Panc1 (cell line): ENCODE measurements at regions not wholly inside any gene's neighbourhood (a gene's known extent, or its start where the extent isn't known, plus 50 kb on each side); places are given as distances from the start of the nearest gene placed in this dataset.

Experiments used
- POLR2AphosphoS5 ChIP-seq: IDR thresholded peaks from 2 replicates; pipeline ENCODE4 v1.6.1; 2012; ENCODE audit warnings: mild to moderate bottlenecking, low read depth, low read length, moderate library complexity
- TF ChIP-seq, protein P1 (sequence below): fragments of 450-650 bp; IDR thresholded peaks from 2 replicates; pipeline ENCODE4 v1.5.1; 2017; ENCODE audit warnings: mild to moderate bottlenecking
- TF ChIP-seq, protein P2 (sequence below), 2 experiments: IDR thresholded peaks; 2 replicates each; pipeline ENCODE4 v1.6.1; 2011 to 2012; ENCODE audit warnings: low read depth in 2 of 2, control low read depth in 1 of 2, low read length in 1 of 2, mild to moderate bottlenecking in 1 of 2, moderate library complexity in 1 of 2; ENCODE audit not compliant: insufficient read depth in 1 of 2

DNA sequence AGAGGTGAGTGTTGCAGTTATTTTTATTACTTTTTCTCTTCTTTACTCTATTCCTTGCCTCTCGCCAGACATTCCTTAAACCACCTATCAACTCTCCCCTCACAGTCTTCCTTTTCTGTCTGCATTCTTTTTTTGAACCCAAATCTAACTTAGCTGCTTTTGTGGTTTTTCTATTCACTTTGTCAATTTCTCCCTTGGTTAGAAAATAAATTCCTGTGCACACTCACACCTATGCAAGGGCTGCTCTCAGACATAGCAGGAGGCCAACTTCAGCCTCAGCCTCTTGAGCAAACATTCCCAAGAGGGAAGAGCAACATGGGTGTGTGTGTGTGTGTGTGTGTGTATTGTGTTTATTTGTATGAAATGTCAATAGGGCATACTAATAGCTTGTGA, 808.6 kb downstream of the RNF144A start:
- TF ChIP-seq, protein P1, sequence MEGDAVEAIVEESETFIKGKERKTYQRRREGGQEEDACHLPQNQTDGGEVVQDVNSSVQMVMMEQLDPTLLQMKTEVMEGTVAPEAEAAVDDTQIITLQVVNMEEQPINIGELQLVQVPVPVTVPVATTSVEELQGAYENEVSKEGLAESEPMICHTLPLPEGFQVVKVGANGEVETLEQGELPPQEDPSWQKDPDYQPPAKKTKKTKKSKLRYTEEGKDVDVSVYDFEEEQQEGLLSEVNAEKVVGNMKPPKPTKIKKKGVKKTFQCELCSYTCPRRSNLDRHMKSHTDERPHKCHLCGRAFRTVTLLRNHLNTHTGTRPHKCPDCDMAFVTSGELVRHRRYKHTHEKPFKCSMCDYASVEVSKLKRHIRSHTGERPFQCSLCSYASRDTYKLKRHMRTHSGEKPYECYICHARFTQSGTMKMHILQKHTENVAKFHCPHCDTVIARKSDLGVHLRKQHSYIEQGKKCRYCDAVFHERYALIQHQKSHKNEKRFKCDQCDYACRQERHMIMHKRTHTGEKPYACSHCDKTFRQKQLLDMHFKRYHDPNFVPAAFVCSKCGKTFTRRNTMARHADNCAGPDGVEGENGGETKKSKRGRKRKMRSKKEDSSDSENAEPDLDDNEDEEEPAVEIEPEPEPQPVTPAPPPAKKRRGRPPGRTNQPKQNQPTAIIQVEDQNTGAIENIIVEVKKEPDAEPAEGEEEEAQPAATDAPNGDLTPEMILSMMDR: no peak
- TF ChIP-seq POLR2AphosphoS5: no peak
- TF ChIP-seq, protein P2, sequence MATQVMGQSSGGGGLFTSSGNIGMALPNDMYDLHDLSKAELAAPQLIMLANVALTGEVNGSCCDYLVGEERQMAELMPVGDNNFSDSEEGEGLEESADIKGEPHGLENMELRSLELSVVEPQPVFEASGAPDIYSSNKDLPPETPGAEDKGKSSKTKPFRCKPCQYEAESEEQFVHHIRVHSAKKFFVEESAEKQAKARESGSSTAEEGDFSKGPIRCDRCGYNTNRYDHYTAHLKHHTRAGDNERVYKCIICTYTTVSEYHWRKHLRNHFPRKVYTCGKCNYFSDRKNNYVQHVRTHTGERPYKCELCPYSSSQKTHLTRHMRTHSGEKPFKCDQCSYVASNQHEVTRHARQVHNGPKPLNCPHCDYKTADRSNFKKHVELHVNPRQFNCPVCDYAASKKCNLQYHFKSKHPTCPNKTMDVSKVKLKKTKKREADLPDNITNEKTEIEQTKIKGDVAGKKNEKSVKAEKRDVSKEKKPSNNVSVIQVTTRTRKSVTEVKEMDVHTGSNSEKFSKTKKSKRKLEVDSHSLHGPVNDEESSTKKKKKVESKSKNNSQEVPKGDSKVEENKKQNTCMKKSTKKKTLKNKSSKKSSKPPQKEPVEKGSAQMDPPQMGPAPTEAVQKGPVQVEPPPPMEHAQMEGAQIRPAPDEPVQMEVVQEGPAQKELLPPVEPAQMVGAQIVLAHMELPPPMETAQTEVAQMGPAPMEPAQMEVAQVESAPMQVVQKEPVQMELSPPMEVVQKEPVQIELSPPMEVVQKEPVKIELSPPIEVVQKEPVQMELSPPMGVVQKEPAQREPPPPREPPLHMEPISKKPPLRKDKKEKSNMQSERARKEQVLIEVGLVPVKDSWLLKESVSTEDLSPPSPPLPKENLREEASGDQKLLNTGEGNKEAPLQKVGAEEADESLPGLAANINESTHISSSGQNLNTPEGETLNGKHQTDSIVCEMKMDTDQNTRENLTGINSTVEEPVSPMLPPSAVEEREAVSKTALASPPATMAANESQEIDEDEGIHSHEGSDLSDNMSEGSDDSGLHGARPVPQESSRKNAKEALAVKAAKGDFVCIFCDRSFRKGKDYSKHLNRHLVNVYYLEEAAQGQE (IDR thresholded peaks at IDR 0.05; ENCODE audit: insufficient read depth in 1 of 2, low read depth in 2 of 2, low read length in 1 of 2): no peak
